Uterus (tissue), 3 donors: ENCODE measurements at regions not wholly inside any gene's neighbourhood (a gene's known extent, or its start where the extent isn't known, plus 50 kb on each side); places are given as distances from the start of the nearest gene placed in this dataset.

ENCODE experiments used
- DNase-seq, 2 donors: peaks; one replicate each; pipeline ENCODE4 v3.0.0-alpha.2; 2019 to 2020
- H3K27ac ChIP-seq, 2 donors: fragments of 200-600 bp; sonication (generic); 1 replicate in 1 of 2; 2 replicates in 1 of 2; pipeline ENCODE4 v1.5.1; 2016 to 2018
- H3K27me3 ChIP-seq, 2 donors: fragments of 200-600 bp; sonication (generic); one replicate each; pipeline ENCODE4 v1.5.1; 2018 to 2019; ENCODE audit warnings: control low read depth in 1 of 2
- H3K36me3 ChIP-seq, 2 donors: fragments of 200-600 bp; sonication (generic); one replicate each; pipeline ENCODE4 v1.5.1; 2019; ENCODE audit warnings: control low read depth in 1 of 2
- H3K4me1 ChIP-seq, 2 donors: fragments of 200-600 bp; sonication (generic); one replicate each; pipeline ENCODE4 v1.5.1; 2018 to 2019; ENCODE audit warnings: control low read depth in 1 of 2
- H3K4me3 ChIP-seq, 2 donors: fragments of 200-600 bp; sonication (generic); 1 replicate in 1 of 2; 2 replicates in 1 of 2; pipeline ENCODE4 v1.5.1; 2018 to 2019; ENCODE audit warnings: mild to moderate bottlenecking in 1 of 2
- H3K9me3 ChIP-seq, 2 donors: fragments of 200-600 bp; sonication (generic); one replicate each; pipeline ENCODE4 v1.5.1; 2019; ENCODE audit warnings: control low read depth in 1 of 2
- POLR2A ChIP-seq, 2 donors: fragments of 450-650 bp; IDR thresholded peaks; one replicate each; pipeline ENCODE4 v1.6.1; 2016; ENCODE audit warnings: antibody characterized with exemption in 2 of 2, mild to moderate bottlenecking in 1 of 2, moderate library complexity in 1 of 2
- intact Hi-C: fragments of 100-400 bp; cut with DNase I; formaldehyde crosslinking; loops from one replicate; pipeline ENCODE4 v1.15.1; 2023; ENCODE audit warnings: low total_unique reads
- TF ChIP-seq, protein P1 (sequence below), 4 experiments: fragments of 200-600 bp in 2 of 4; fragments of 450-650 bp in 2 of 4; sonication (generic) in 2 of 4; IDR thresholded peaks; one replicate each; pipeline ENCODE4 v1.5.1; 2016 to 2019; ENCODE audit warnings: antibody characterized with exemption in 4 of 4, mild to moderate bottlenecking in 2 of 4, moderate library complexity in 1 of 4
- donor health status: DM: yes; HTN: yes; CAD: no.

- DNase-seq: no peak
- no peak for TF ChIP-seq POLR2A (IDR thresholded peaks at IDR 0.05)
- TF ChIP-seq, protein P1, sequence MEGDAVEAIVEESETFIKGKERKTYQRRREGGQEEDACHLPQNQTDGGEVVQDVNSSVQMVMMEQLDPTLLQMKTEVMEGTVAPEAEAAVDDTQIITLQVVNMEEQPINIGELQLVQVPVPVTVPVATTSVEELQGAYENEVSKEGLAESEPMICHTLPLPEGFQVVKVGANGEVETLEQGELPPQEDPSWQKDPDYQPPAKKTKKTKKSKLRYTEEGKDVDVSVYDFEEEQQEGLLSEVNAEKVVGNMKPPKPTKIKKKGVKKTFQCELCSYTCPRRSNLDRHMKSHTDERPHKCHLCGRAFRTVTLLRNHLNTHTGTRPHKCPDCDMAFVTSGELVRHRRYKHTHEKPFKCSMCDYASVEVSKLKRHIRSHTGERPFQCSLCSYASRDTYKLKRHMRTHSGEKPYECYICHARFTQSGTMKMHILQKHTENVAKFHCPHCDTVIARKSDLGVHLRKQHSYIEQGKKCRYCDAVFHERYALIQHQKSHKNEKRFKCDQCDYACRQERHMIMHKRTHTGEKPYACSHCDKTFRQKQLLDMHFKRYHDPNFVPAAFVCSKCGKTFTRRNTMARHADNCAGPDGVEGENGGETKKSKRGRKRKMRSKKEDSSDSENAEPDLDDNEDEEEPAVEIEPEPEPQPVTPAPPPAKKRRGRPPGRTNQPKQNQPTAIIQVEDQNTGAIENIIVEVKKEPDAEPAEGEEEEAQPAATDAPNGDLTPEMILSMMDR (IDR thresholded peaks at IDR 0.05): peak in 3 of 4 experiments; percentile 29 to 39 (median 34)
- intact Hi-C loops: no loop called here
- H3K4me1 ChIP-seq: no peaks in the 10 kb centered on the region
- no peaks in the 10 kb centered on the region for H3K36me3 ChIP-seq
- H3K4me3 ChIP-seq: no peak overlapping the region
- H3K27me3 ChIP-seq: no peaks in the 10 kb centered on the region
- no peak overlapping the region for H3K27ac ChIP-seq
- H3K9me3 ChIP-seq: no peaks in the 10 kb centered on the region
Observed at GRCh38 chr2:17309741-17310339, 208.4 kb downstream of the RAD51AP2 start.

- Histone ChIP-seq H3K27ac (no peak overlapping the region), H3K27me3 (no peaks in the 10 kb centered on the region), H3K36me3 (no peaks in the 10 kb centered on the region), H3K4me3 (no peak overlapping the region), H3K4me1 (no peaks in the 10 kb centered on the region), H3K9me3 (no peaks in the 10 kb centered on the region)
- no peak for DNase-seq
- no peak for TF ChIP-seq POLR2A (IDR thresholded peaks at IDR 0.05)
- TF ChIP-seq, protein P1 (IDR thresholded peaks at IDR 0.05): no peak
- intact Hi-C loops: no loop called here
Observed at GRCh38 chr2:17309181-17309580, 209.1 kb downstream of the RAD51AP2 start.

- Histone ChIP-seq H3K9me3 (no peaks in the 10 kb centered on the region), H3K4me3 (no peak overlapping the region), H3K27me3 (no peaks in the 10 kb centered on the region), H3K36me3 (no peaks in the 10 kb centered on the region), H3K27ac (no peak overlapping the region), H3K4me1 (no peaks in the 10 kb centered on the region)
- intact Hi-C loops: no loop called here
- no peak for DNase-seq
- no peak for TF ChIP-seq POLR2A (IDR thresholded peaks at IDR 0.05)
- TF ChIP-seq, protein P1 (IDR thresholded peaks at IDR 0.05): no peak
Observed at GRCh38 chr2:17306706-17307105, 211.5 kb downstream of the RAD51AP2 start.

DNA sequence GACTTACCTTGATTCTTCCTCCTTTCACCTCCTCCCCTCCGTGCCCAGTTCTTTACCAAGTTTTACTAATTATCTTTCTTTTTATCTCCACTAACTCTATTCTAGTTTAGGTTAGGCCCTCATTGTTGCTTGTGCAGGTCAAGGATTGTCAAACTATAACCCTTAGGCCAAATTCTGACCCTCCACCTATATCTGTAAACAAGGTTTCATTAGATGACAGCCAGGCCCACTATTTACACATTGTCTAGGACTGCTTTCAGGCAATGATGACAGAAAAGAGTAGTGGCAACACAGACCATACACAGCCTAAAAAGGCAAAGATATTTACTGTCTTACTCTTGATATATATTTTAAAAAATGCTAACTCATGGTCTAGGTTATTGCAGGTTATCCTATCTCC, 212.0 kb downstream of the RAD51AP2 start:
- intact Hi-C loops: no loop called here

DNA sequence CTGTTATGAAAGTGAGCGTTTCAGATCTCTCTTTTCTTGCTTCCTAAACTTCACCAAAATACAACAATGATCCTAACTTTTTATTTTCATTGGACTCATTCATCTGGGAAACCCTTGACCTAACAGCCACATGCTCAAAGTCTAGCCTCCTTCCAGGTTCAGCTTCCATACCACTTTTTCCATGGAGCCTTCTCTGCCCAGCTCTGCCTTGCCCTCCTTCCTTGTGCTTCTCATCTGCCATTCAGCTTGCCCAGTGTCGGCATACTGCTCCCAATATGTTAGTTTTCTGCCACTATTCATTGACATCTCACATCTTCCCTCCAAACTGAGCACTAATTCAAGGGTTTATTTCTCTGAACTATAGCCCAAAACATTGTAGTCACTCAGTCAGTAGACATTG, 214.7 kb downstream of the RAD51AP2 start:
- intact Hi-C loops: no loop called here
- TF ChIP-seq, protein P1 (IDR thresholded peaks at IDR 0.05): no peak
- TF ChIP-seq POLR2A (IDR thresholded peaks at IDR 0.05): no peak
- Histone ChIP-seq H3K9me3 (no peaks in the 10 kb centered on the region), H3K27ac (no peak overlapping the region), H3K27me3 (no peaks in the 10 kb centered on the region), H3K4me1 (no peaks in the 10 kb centered on the region), H3K36me3 (no peaks in the 10 kb centered on the region), H3K4me3 (no peak overlapping the region)
- DNase-seq: no peak

More for the DNA sequence above, 212.0 kb downstream of the RAD51AP2 start:
- no peak for DNase-seq
- Histone ChIP-seq H3K27ac (no peak overlapping the region), H3K36me3 (no peaks in the 10 kb centered on the region), H3K9me3 (no peaks in the 10 kb centered on the region), H3K4me1 (no peaks in the 10 kb centered on the region), H3K27me3 (no peaks in the 10 kb centered on the region), H3K4me3 (no peak overlapping the region)
- TF ChIP-seq, protein P1 (IDR thresholded peaks at IDR 0.05): no peak
- TF ChIP-seq POLR2A (IDR thresholded peaks at IDR 0.05): no peak
